Glomerular visceral epithelial cell (primary cell): ENCODE measurements at regions not wholly inside any gene's neighbourhood (a gene's known extent, or its start where the extent isn't known, plus 50 kb on each side); places are given as distances from the start of the nearest gene placed in this dataset.
"Not testable (repeated sequence)": the region's sequence is repeated elsewhere in the genome, so short reads cannot be mapped to it uniquely, and the experiment has no call there.

Experiments used
- DNase-seq: peaks from one replicate; pipeline ENCODE4 v3.0.0-alpha.2; 2016; ENCODE audit errors: extremely low spot score

GRCh38 chr2:56971383-56971974 is 787.7 kb downstream of the CCDC85A start:
- no peak for DNase-seq

GRCh38 chr2:56981554-56981953 is 797.8 kb downstream of the CCDC85A start:
- peak; percentile 58 for DNase-seq

GRCh38 chr2:56985609-56986008 is 801.8 kb downstream of the CCDC85A start:
- DNase-seq: peak; percentile 1

- DNase-seq: no peak
Measured at GRCh38 chr2:57022496-57022895, 838.7 kb downstream of the CCDC85A start.

DNA sequence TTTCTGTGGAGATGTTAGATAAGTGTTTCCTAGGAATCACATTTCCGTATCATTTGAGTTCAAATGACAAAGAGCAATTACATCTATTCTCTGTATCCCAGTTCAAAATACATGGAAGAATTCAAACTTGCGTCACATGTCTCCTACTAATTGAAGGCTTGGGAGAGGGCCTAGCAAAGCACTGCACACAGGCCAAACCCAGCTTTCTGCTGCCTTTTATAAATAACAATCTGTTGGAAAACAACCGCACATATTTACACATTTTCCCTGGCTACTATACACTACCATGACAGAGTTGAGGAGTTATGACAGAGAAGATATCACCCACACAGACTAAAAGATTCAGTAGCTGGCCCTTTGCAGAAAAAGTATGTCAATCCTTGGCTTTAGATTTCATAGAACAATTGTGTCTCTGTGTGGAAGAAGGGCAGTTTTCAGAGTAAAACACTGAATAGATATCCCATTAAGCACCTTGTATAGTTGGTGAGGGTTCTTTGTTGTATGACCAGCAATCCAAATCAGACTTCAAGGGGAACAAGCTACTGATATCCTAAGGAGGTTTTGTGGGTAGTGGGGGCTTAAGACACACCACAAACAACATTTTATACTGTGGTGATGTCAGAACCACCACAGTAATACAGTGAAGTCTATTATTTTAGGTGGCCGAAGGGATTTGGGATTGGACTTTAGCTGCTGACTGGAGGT is 861.3 kb downstream of the CCDC85A start:
- no peak for DNase-seq

GRCh38 chr2:57049273-57049672 is 865.5 kb downstream of the CCDC85A start:
- no peak for DNase-seq

DNA sequence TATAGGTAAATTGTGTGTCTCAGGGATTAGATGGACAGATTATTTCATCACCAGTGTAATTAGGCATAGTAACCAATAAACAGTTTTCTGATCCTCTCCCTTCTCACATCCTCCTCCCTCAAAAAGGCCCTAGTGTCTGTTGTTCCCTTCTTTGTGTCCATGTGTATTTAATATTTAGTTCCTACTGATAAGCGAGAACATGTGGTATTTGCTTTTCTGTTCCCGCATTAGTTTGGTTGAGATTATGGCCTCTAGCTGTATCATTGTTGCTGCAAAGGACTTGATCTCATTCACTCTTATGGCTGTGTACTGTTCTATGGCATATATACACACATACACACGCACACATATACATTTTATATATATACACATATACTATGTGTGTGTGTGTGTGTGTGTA is 866.2 kb downstream of the CCDC85A start:
- DNase-seq: no peak

DNA sequence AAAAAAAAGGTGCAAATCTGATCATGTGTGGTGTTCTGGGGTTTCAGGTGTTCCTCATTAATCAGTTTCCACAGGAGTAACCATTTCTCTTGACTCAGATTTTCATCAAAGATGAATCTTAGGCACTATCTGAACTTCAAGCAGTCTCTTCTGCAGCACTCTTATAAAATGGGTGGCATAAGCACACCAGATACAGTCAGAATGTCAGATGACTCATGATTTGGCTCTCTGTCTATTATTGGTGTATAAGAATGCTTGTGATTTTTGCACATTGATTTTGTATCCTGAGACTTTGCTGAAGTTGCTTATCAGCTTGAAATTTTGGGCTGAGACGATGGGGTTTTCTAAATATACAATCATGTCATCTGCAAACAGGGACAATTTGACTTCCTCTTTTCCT is 882.5 kb downstream of the CCDC85A start:
- DNase-seq: not testable (repeated sequence)

- DNase-seq: no peak
Measured at GRCh38 chr2:57075226-57075625, 891.4 kb downstream of the CCDC85A start.

DNA sequence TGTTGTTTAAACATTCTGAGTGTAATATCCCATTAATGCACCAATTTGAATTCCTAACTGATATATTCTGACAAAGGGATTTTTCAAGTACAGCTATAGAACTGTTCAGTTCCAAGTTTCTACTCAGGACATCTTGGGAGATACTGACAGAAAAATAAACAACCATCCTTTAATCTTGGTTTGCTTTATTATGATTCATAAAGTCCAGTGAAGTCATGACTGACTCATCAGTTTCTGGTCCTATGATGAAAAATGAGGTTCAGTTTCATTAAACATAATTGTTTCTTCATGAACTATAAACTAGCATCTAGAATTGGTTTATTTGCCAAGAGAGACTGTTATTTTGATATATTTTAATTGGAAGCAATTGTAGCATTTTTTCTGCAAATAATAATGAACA is 896.2 kb downstream of the CCDC85A start:
- no peak for DNase-seq

GRCh38 chr2:57084697-57085281 is 901.0 kb downstream of the CCDC85A start:
- no peak for DNase-seq

- DNase-seq: no peak
Measured at GRCh38 chr2:57093020-57093419, 909.2 kb downstream of the CCDC85A start.

DNA sequence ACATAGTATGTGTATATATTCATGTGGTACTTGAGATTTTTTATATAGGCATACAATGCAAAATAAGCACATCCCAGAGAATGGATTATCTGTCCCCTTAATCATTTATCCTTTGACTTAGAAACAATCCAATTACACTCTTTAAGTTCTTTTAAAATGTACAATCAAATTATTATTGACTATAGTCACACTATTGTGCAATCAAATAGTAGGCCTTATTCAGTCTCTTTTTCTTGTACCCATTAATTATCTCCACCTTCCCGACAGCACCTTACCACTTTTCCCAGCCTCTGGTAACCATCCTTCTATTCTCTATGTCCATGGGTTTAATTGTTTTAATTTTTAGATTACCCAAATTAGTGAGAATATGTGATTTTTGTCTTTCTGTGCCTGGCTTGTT is 914.1 kb downstream of the CCDC85A start:
- no peak for DNase-seq

DNA sequence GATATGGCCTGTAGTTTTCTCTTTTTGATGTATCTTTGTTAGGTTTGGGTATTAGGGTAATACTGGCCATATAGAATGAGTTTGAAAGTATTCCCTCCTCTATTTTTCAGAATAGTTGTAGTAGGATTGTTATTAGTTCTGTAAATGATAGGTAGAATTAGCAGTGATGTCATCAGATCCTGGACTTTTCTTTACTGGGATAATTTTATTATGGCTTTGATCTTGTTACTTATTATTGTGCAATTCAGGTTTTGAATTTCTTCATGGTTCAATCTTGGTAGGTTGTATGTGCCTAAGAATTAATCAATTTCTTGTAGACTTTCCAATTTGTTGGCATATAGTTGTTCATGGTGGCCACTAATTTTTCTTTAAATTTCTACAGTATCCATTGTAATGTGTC is 916.6 kb downstream of the CCDC85A start:
- DNase-seq: no peak

DNA sequence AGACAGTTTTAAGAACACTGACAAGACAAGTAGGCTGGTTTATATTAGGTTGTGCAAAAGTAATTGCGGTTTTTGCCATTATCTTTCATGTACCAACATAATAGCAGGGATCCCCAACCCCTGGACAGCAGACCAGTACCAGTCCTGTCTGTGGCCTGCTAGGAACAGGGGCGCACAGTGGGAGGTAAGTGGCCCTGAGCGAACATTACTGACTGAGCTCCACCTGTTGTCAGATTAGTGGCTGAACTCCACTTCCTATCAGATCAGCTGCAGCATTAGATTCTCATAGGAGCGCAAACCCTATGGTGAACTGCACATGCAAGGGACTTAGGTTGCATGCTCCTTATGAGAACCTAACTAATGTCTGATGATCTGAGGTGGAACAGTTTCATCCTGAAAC is 921.9 kb downstream of the CCDC85A start:
- DNase-seq: no peak

- DNase-seq: no peak
Measured at GRCh38 chr2:57107353-57107752, 923.6 kb downstream of the CCDC85A start.

- no peak for DNase-seq
Measured at GRCh38 chr2:57111531-57111930, 927.7 kb downstream of the CCDC85A start.

DNA sequence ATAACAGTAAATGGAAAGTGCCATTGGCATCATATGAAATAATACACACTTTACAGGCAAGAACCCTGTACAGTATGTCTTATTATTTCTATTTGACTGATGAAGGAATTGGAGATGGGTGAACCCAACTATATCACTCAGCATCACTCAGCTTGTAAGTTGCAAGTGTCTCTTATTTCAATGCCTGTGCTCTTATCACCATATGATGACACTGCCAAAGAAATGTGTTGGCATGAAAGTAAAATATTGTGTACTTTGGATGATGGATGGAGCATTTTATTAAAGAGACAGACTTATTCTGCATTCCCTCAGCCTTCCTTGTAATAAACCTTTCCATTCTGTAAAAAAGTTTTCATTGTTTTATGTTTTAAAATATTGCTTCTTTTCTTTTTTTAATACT is 927.5 kb upstream of the VRK2 start:
- DNase-seq: no peak

DNA sequence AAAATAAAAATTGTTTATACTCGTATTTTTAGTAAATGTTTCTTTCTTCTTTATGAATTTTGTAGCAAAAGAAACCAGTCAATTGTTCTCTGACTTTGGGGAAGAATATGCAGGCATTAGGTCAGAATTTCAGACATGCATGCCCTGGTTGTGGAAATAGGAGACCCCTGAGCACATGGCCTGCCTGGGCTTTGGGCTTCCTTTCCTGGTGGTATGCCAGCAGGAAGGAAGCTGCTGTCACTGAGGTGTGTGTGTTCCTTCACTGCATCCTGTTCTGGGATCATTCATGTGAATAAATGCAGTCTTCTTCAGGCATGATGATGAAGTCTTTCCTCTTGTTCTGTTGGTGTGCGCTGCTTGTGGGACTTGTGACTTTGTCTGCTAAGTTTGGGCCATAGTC is 920.2 kb upstream of the VRK2 start:
- no peak for DNase-seq

- no peak for DNase-seq
Measured at GRCh38 chr2:57139179-57139578, 907.4 kb upstream of the VRK2 start.

DNA sequence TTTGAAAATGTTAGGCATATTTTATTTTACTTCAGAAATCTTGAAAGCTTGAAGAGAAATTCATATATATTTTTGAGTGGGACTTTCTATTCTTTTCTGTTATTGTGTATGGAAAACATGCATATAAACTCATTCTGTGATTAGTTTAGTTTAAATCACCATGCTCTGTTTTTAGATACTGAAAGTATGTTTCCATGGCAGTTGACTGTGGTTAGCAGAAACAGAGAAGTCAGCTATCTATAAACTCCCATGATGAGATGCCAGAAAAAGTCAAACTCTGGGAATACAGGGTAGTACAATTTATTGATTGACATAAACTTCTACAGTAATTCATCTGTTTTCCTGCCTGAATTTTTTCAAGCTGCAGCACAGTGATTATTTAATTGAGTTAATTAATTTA is 905.3 kb upstream of the VRK2 start:
- DNase-seq: no peak

- no peak for DNase-seq
Measured at GRCh38 chr2:57146951-57147350, 899.7 kb upstream of the VRK2 start.

DNA sequence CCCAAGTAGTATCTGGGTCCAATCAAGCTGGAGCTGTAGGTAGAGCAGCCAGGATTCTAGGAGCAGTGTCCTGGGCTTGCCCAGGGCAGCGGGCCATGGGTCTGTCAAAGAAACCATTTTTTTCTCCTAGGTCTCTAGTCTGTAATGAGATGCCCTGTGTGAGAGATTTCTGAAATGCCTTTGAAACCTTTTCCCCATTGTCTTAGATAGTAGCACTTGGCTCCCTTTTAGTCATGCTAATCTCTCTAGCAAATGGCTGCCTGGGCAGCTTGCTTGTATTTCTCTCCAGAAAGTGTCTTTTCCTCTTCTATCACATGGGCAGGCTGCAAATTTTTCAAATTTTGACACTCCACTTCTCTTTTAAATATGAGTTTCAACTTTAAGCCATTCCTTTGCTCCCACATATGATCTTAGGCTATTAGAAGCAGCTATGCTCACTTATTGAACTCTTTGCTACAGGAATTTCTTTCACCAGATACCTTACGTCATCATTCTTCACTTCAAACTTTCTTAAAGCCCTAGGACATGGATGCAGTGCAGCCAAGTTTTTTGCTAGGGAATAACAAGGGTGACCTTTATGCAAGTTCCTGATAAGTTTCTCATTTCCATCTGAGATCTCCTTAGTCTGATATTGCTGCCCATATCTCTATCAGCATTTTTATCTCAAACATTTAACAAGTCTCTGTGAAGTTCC is 890.2 kb upstream of the VRK2 start:
- no peak for DNase-seq
